Adrenal gland (tissue), 9 donors: ENCODE measurements at regions not wholly inside any gene's neighbourhood (a gene's known extent, or its start where the extent isn't known, plus 50 kb on each side); places are given as distances from the start of the nearest gene placed in this dataset.

ENCODE experiments used
- DNase-seq, 7 donors: peaks; one replicate each; pipeline ENCODE4 v3.0.0-alpha.2; 2019 to 2020
- H3K27ac ChIP-seq, 5 donors: fragments of 200-600 bp; sonication (generic) in 4 of 5; 1 replicate in 3 of 5; 2 replicates in 2 of 5; pipeline versions ENCODE4 v1.5.1 to v1.8.0; 2016 to 2020; ENCODE audit warnings: mild to moderate bottlenecking in 1 of 5
- H3K27me3 ChIP-seq: fragments of 200-600 bp; 2 replicates; pipeline ENCODE4 v1.8.0; 2021
- H3K36me3 ChIP-seq, 2 donors: fragments of 200-600 bp; replicated peaks in 1 of 2; 1 replicate in 1 of 2; 2 replicates in 1 of 2; pipeline versions ENCODE4 v1.5.1 to v1.8.0; 2018 to 2022
- H3K4me1 ChIP-seq, 2 donors: fragments of 200-600 bp; replicated peaks in 1 of 2; 1 replicate in 1 of 2; 2 replicates in 1 of 2; pipeline versions ENCODE4 v1.5.1 to v1.8.0; 2018 to 2021
- H3K4me3 ChIP-seq, 4 donors: fragments of 200-600 bp; sonication (generic) in 3 of 4; one replicate each; pipeline ENCODE4 v1.5.1; 2016 to 2018
- H3K9me3 ChIP-seq, 3 donors: fragments of 200-600 bp; sonication (generic) in 1 of 3; replicated peaks in 1 of 3; 1 replicate in 2 of 3; 2 replicates in 1 of 3; pipeline versions ENCODE4 v1.5.1 to v1.8.0; 2016 to 2021
- CTCF ChIP-seq, 6 experiments: fragments of 450-650 bp in 4 of 6; fragments of 200-600 bp in 2 of 6; sonication (generic) in 1 of 6; IDR thresholded peaks; 1 replicate in 5 of 6; 2 replicates in 1 of 6; pipeline versions ENCODE4 v1.5.1 to v1.8.0; 2016 to 2021; ENCODE audit warnings: antibody characterized with exemption in 6 of 6, mild to moderate bottlenecking in 2 of 6, moderate library complexity in 1 of 6
- POLR2A ChIP-seq, 2 donors: fragments of 450-650 bp; IDR thresholded peaks; one replicate each; pipeline ENCODE4 v1.6.1; 2017; ENCODE audit warnings: antibody characterized with exemption in 2 of 2, mild to moderate bottlenecking in 2 of 2, moderate library complexity in 1 of 2
- WGBS, 4 donors: extraction: QIAGEN DNeasy Blood & Tissue Kit in 2 of 4; methylation state at CpG; one replicate each; pipeline versions ENCODE4 v1.1.5 to v1.1.7; 2013 to 2017; 5-methylcytosine and 5-hydroxymethylcytosine counted together
- intact Hi-C, 2 donors: fragments of 100-400 bp; cut with DNase I; formaldehyde crosslinking; loops; one replicate each; pipeline versions ENCODE4 v1.14.1 to v1.15.0; 2022 to 2023
- donor health status: healthy with polysubstance abuse.
- donor health status: Bipolar disorder and iron deficiency.
- donor health status: DM: yes; HTN: yes; CAD: no.
- donor health status: DM: no; HTN: no; CAD: no.
- donor health status: DM: no; HTN: no; CAD: no.

- intact Hi-C loops: no loop called here
- no peak for DNase-seq
- no peaks in the 10 kb centered on the region for H3K4me1 ChIP-seq
- WGBS, 4 donors: 65 to 77% (median 70%) methylated on average over 8 of the region's 8 CpGs
- TF ChIP-seq CTCF (IDR thresholded peaks at IDR 0.05) (no peak), POLR2A (IDR thresholded peaks at IDR 0.05) (no peak)
- no peaks in the 10 kb centered on the region for H3K27me3 ChIP-seq
- H3K4me3 ChIP-seq: no peak overlapping the region
- peaks cover 0 to 4% (median 0%) of the 10 kb centered on the region in 3 donors for H3K9me3 ChIP-seq
- no peaks in the 10 kb centered on the region for H3K36me3 ChIP-seq
- no peak overlapping the region for H3K27ac ChIP-seq
Measured at GRCh38 chr10:36373424-36374096, 731.5 kb upstream of the FZD8 start.

- WGBS, 4 donors: 65 to 73% (median 66%) methylated on average over 3 of the region's 3 CpGs
Measured at GRCh38 chr10:36367362-36367761, 725.3 kb upstream of the FZD8 start.

GRCh38 chr10:36366843-36367242 is 724.7 kb upstream of the FZD8 start:
- Histone ChIP-seq H3K27ac (no peak overlapping the region), H3K27me3 (no peaks in the 10 kb centered on the region), H3K36me3 (no peaks in the 10 kb centered on the region), H3K9me3 (no peaks in the 10 kb centered on the region), H3K4me1 (no peaks in the 10 kb centered on the region), H3K4me3 (no peak overlapping the region)
- no peak for TF ChIP-seq CTCF (IDR thresholded peaks at IDR 0.05)
- TF ChIP-seq POLR2A (IDR thresholded peaks at IDR 0.05): no peak
- intact Hi-C loops: no loop called here
- no peak for DNase-seq

More at GRCh38 chr10:36367362-36367761, 725.3 kb upstream of the FZD8 start:
- no peak for DNase-seq
- Histone ChIP-seq H3K4me1 (no peaks in the 10 kb centered on the region), H3K9me3 (no peaks in the 10 kb centered on the region), H3K4me3 (no peak overlapping the region), H3K27me3 (no peaks in the 10 kb centered on the region), H3K27ac (no peak overlapping the region), H3K36me3 (no peaks in the 10 kb centered on the region)
- no peak for TF ChIP-seq POLR2A (IDR thresholded peaks at IDR 0.05)
- no peak for TF ChIP-seq CTCF (IDR thresholded peaks at IDR 0.05)
- intact Hi-C loops: no loop called here

- TF ChIP-seq CTCF (IDR thresholded peaks at IDR 0.05): no peak
- TF ChIP-seq POLR2A (IDR thresholded peaks at IDR 0.05): no peak
- Histone ChIP-seq H3K9me3 (no peaks in the 10 kb centered on the region), H3K4me1 (no peaks in the 10 kb centered on the region), H3K36me3 (no peaks in the 10 kb centered on the region), H3K4me3 (no peak overlapping the region), H3K27me3 (no peaks in the 10 kb centered on the region), H3K27ac (no peak overlapping the region)
- WGBS, 4 donors: 80 to 86% (median 85%) methylated on average over 1 to 2 of the region's 2 CpGs
- intact Hi-C loops: no loop called here
- DNase-seq: no peak
Measured at GRCh38 chr10:36366065-36366464, 724.0 kb upstream of the FZD8 start.
